GM21723 (cell line): ENCODE measurements at regions not wholly inside any gene's neighbourhood (a gene's known extent, or its start where the extent isn't known, plus 50 kb on each side); places are given as distances from the start of the nearest gene placed in this dataset.
"Not testable (repeated sequence)": the region's sequence is repeated elsewhere in the genome, so short reads cannot be mapped to it uniquely, and the experiment has no call there.

Experiments
- ATAC-seq: cut with Tn5 transposase; IDR thresholded peaks from one replicate; pipeline ENCODE4 v1.9.1; 2021; ENCODE audit warnings: mild to moderate bottlenecking, moderate library complexity; ENCODE audit not compliant: unreplicated experiment

- ATAC-seq, result no peak
Measured at GRCh38 chr2:53610260-53610659, 157.3 kb upstream of the CHAC2 start.

GRCh38 chr2:53609551-53609950, 158.1 kb upstream of the CHAC2 start:
- no peak for ATAC-seq

- no peak for ATAC-seq
Measured at GRCh38 chr2:53608293-53608692, 159.3 kb upstream of the CHAC2 start.

GRCh38 chr2:53600815-53601214, 166.8 kb upstream of the CHAC2 start:
- no peak for ATAC-seq

DNA sequence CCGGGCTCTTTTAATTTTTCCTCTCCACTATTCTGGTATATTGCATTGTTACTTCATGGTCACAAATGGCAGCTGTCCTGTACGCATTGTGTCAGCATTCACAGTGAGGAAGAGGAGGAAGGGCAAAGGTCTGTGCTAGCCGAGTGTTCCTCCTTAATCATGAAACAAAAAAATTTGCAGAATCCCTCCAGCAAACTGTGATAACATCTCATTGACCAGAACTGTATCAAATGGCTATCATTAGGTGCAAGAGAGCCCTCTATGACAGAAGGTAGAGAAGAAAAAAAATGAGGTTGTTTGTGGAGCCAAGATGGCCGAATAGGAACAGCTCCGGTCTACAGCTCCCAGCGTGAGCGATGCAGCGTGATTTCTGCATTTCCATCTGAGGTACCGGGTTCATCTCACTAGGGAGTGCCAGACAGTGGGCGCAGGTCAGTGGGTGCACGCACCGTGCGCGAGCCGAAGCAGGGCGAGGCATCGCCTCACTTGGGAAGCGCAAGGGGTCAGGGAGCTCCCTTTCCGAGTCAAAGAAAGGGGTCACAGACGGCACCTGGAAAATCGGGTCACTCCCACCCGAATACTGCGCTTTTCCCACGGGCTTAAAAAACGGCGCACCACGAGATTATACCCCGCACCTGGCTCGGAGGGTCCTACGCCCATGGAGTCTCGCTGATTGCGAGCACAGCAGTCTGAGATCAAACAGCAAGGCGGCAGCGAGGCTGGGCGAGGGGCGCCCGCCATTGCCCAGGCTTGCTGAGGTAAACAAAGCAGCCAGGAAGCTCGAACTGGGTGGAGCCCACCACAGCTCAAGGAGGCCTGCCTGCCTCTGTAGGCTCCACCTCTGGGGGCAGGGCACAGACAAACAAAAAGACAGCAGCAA, 180.6 kb upstream of the CHAC2 start:
- ATAC-seq, result not testable (repeated sequence)

- no peak for ATAC-seq
Measured at GRCh38 chr2:53584986-53585385, 182.6 kb upstream of the CHAC2 start.

GRCh38 chr2:53583583-53583982, 184.0 kb upstream of the CHAC2 start:
- ATAC-seq, result no peak

- no peak for ATAC-seq
Measured at GRCh38 chr2:53582556-53582955, 185.0 kb upstream of the CHAC2 start.

- no peak for ATAC-seq
Measured at GRCh38 chr2:53576166-53576565, 191.4 kb upstream of the CHAC2 start.

DNA sequence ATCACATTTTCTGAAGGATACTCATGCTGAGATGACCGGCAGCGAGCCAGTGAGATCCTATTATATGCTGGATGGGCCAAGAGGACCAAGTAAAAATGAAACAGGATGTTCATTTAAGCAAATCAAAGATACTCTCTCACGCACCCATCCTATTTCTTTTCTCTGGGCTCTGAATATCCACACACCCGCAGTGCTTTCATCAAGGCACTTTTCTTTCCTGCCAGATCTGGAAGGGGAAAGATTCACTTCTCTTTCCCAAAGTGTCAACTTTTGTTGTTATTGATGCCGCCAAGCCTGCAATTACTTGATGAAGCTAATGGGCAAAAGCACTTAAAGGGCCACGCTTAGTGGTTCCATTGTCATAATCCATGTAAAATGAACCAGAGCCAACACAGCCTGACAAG, 191.9 kb upstream of the CHAC2 start:
- ATAC-seq, result no peak

DNA sequence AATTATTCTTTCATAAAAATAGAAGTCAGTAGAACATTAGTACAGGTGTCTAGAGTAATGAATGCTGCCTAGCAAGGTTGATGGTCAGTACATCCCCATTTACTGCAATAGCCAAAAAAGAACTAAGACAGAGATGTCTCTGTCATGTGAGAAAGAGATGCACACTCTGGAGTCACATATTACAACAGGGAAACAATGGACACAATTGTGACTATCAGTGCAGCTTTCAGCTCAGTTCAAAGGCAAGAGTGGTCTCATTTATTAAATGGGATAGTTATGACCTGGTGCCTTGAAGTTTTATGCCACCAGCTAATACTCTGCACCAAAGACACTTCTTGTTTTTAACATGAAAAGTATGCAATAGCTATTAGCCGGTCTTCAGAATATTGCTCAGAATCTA, 194.9 kb upstream of the CHAC2 start:
- no peak for ATAC-seq

DNA sequence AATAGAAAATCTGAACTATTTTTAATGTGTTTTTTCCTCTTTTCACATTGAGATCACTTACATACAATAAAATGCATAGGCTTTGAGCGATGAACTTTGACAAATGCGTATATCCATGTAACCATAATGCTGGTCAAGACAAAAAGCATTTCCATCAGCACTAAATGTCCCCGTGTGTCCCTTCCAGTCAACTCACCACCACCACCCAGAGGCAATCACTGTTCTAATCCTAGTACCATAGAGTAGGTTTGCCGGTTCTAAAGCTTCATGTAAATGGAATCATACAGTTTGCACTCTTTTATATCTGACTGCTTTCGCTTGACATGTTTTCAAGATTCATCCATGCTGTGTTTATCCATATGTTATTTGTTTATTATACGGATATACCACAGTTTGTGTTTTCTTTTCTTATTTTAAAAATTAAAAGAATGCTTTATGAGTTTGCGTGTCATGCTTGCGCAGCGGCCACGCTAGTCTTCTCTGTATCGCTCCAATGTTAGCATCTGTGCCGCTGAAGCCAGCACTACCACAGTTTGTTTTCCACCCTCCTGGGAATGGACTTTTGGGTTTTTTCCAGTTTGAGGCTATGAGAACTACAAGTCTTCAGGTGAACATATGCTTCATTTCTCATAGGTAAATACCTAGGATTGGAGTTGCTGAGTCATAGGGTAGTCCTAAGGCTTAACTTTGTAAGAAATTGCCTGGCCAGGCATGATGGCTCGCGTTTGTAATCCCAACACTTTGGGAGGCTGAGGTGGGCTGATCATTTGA, 197.5 kb upstream of the CHAC2 start:
- ATAC-seq, result no peak

- no peak for ATAC-seq
Measured at GRCh38 chr2:53568469-53568868, 199.1 kb upstream of the CHAC2 start.

GRCh38 chr2:53567073-53567472, 200.5 kb upstream of the CHAC2 start:
- no peak for ATAC-seq

DNA sequence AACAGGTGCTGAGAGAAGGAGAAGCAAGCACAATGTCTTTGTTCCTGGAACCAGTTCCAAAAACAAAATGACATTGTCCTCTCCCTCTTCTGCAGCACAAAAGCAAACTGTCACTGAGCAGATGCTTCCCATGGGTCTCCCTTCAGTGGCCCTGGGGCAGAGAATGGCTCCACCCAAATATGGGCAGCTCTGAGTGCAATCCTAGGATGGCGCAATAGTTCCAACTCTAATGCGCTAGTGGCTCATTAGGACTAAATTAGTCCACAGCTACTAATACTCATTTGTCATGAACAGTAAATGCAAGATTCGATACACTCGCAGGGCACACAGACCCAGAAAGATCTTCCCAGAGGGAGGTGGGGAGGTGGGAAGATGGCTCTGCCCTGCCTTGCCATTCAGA, 205.2 kb upstream of the CHAC2 start:
- no peak for ATAC-seq

- ATAC-seq, result no peak
Measured at GRCh38 chr2:53561155-53561554, 206.4 kb upstream of the CHAC2 start.

DNA sequence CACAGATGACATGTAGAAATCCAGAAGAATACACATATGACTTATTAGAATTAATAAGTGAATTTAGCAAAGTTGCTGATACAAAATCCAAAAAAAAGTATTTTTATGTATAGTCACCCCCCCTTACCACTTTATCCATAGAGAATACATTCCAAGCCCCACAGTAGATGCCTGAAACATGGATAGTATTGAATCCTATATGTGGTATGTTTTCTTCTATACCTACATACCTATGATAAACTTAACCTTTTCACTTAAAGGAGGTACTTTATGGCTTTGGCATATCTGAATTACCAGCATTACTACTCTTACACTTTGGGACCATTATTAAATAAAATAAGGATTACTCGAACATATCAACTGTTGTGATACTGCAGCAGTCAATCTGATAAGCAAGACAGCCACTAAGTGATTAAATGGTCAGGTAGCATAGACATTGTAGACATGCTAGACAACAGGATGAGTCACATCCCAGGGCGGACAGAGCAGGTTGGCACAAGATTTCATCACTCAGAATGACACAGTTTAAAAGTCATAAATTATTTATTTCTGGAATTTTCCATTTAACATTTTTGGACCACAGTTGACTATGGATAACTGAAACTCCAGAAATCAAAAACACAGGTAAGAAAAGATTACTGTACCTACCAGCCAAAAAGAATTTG, 208.2 kb upstream of the CHAC2 start:
- no peak for ATAC-seq

DNA sequence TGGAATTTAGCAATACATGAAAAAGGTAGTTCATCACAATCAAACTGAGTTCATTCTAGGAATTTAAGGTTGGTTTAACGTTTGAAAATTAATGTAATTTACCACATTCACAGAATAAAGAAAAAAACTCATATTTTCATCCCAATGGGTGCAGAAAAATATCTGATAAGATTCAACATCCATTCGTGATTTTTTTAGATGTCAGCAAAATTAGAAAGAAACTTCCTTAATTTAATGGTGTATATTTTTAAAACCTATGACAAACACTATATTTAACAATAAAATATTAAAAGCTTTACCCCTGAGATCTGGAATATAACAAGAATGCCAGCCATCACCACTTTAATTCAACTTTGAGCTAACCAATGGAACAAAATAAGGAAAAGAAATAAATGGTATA, 208.7 kb upstream of the CHAC2 start:
- ATAC-seq, result no peak

DNA sequence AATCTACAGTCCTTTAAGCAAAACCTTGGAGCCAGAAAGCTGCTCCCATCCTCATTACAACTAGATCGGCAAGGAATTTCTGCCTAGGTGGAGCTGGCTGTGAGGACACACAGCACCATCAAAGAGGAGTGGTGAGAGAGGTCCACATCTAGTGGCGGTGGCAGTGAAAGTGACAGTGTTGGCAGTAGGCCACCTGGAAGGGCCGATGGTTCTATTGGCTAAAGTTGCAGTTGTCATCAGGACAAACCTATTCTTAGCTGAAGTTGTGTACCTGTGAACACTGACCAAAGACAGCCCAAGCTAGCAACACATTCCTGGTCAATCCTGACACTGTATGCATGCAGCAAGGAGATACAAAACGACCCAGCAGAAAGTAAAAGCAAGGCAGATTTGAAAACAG, 218.1 kb upstream of the CHAC2 start:
- ATAC-seq, result no peak

DNA sequence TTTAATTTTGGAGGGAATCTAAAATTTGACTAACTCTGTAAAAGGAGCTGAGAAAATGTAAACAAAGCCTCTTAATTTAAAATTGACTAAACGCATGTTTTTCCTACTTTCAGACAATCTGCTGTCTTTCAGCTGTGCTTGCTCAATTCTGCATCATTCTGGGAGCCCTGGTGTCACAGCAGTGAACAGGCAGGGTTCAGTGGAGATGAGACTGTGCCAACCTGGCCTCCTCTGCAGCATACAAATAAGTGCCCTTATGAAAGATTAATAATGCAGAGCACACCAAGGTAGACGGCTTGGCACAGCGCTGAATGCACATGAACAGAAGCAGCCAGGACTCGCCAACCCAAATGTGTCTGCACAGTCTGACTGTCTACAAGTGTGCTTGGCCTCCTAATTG, 222.0 kb upstream of the CHAC2 start:
- ATAC-seq, result no peak

DNA sequence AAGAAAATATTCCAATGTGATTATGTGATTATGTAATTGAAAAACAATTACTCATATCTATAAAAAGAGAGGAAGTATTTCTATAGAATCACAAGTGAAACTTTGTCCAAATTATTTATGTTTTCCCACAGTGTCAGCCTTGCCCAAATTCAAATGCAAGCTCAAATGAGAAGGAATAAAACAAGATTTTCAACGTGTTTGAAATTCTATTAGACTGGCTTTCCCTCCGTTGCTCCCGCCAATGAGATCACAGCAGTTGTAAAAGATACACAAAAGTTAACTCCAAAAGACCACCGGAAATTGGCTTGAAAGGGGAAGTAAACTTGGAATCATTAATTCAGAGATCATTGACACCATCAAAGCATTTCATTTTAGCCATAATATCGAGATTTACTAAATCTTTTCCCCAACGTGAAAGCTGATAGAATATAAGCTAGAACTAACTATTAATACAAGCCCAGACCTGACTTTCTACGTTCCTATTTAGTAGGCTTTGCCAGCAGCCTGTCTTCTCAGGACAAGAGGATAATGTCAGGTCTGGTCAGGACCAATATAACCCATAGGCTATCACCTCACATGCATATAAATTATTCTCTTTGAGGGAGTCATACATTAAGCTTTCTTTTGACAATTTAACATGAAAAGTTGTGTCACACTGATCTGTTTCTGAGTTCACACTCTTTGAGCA, 222.6 kb upstream of the CHAC2 start:
- ATAC-seq, result no peak
